ENCODE measurements at regions not wholly inside any gene's neighbourhood (a gene's known extent, or its start where the extent isn't known, plus 50 kb on each side); places are given as distances from the start of the nearest gene placed in this dataset.

GRCh38 chr6:4322846-4323309, 187.5 kb upstream of the ECI2 start:
- H3K27ac Mint-ChIP-seq = no peak overlapping the region

DNA sequence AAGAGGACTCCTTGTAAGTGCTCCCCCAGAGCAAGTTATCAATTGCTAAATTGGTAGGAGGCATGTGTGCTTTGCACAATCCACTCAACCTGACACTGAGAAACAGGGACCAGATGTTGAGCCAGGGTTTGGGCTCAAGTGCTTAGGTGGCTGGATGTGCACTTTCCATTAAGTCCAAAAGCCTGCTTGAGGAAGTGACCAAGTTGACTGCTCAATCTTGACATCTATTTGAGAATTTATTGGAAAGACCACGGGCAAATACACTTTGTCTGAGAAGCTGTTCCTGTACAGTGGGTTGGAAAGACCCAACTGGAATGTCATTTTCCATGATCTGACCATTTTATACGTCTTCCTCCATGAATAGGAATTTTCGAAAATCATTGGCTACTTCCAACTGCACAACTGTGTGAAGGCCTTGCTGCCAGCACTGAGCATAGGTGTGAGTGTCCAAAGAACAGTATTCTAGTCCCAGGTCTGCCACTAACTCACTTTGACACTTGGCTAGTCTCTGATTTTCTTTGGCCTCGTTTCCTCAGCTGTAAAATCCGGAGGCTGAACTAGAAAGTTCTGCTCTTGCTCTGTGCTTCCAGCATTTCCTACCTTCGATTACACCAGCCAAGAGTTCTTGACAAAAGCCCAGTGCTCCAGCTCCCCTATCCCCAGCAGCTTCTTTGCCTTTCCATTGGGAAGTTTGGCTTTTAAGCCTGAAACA, 186.9 kb upstream of the ECI2 start:
- Histone ChIP-seq H3F3A (replicated peaks; ENCODE audit: low read depth) (no peaks in the 10 kb centered on the region), H3K9me2 (ENCODE audit: insufficient read depth) (no peaks in the 10 kb centered on the region), H3K36me3 (ENCODE audit: insufficient read depth) (no peaks in the 10 kb centered on the region), H3K4me3 (no peak overlapping the region), H2AFZ (peak overlapping the region; percentile 14; the same call in 1 of the 2 replicates), H3K4me2 (no peak overlapping the region), H3K27ac (ENCODE audit: low read depth) (no peak overlapping the region), H3K79me2 (replicated peaks; ENCODE audit: insufficient read depth) (no peaks in the 10 kb centered on the region), H3K4me1 (ENCODE audit: insufficient read depth) (peaks cover 9% of the 10 kb centered on the region; the same call in 1 of the 2 replicates), H4K20me1 (replicated peaks; ENCODE audit: insufficient read depth) (no peaks in the 10 kb centered on the region), H3K27me3 (ENCODE audit: insufficient read depth) (no peaks in the 10 kb centered on the region)
- Mint-ChIP-seq H3K36me3 (ENCODE audit: low read depth) (no peaks in the 10 kb centered on the region), H3K4me1 (peaks cover 30% of the 10 kb centered on the region), H3K4me3 (no peak overlapping the region), H3K27ac (no peak overlapping the region), H3K27me3 (ENCODE audit: insufficient read depth, low read depth, poor library complexity) (no peaks in the 10 kb centered on the region), H3K9me3 (no peaks in the 10 kb centered on the region; the same call in 2 of the 3 replicates)
- no peak for DNase-seq (ENCODE audit: low spot score)
- ATAC-seq = no peak
- TF ChIP-seq JUNB (IDR thresholded peaks at IDR 0.05; ENCODE audit: unreplicated experiment) = no peak
- TF ChIP-seq ETS1 (IDR thresholded peaks at IDR 0.05) = no peak
- no peak for TF ChIP-seq ZNF114 (CRISPR knock-in tag; IDR thresholded peaks at IDR 0.05)
- TF ChIP-seq NANOG (IDR thresholded peaks at IDR 0.05; ENCODE audit: borderline replicate concordance) = no peak
- no peak for TF ChIP-seq POLR2AphosphoS5 (IDR thresholded peaks at IDR 0.05; ENCODE audit: low read depth)
- TF ChIP-seq EZH2 (IDR thresholded peaks at IDR 0.05; ENCODE audit: low read depth, unreplicated experiment) = no peak

More at GRCh38 chr6:4322846-4323309, 187.5 kb upstream of the ECI2 start:
- no peaks in the 10 kb centered on the region for H3K9me2 ChIP-seq (ENCODE audit: insufficient read depth)
- no peak overlapping the region for H3K27ac ChIP-seq (ENCODE audit: low read depth)
- no peak overlapping the region for H3K4me3 ChIP-seq
- Mint-ChIP-seq H3K27me3 (ENCODE audit: insufficient read depth, low read depth, poor library complexity) (no peaks in the 10 kb centered on the region), H3K36me3 (ENCODE audit: low read depth) (no peaks in the 10 kb centered on the region), H3K4me1 (peaks cover 30% of the 10 kb centered on the region), H3K4me3 (no peak overlapping the region), H3K9me3 (no peaks in the 10 kb centered on the region; the same call in 2 of the 3 replicates)
- H3K36me3 ChIP-seq (ENCODE audit: insufficient read depth) = no peaks in the 10 kb centered on the region
- H3K4me1 ChIP-seq (ENCODE audit: insufficient read depth) = peaks cover 9% of the 10 kb centered on the region; the same call in 1 of the 2 replicates
- no peak overlapping the region for H3K4me2 ChIP-seq
- DNase-seq (ENCODE audit: low spot score) (no peak), ATAC-seq (no peak)
- H4K20me1 ChIP-seq (replicated peaks; ENCODE audit: insufficient read depth) = no peaks in the 10 kb centered on the region
- peak overlapping the region; percentile 14; the same call in 1 of the 2 replicates for H2AFZ ChIP-seq
- no peak for TF ChIP-seq ZNF114 (CRISPR knock-in tag; IDR thresholded peaks at IDR 0.05)
- no peak for TF ChIP-seq POLR2AphosphoS5 (IDR thresholded peaks at IDR 0.05; ENCODE audit: low read depth)
- no peaks in the 10 kb centered on the region for H3K27me3 ChIP-seq (ENCODE audit: insufficient read depth)
- no peaks in the 10 kb centered on the region for H3K79me2 ChIP-seq (replicated peaks; ENCODE audit: insufficient read depth)
- H3F3A ChIP-seq (replicated peaks; ENCODE audit: low read depth) = no peaks in the 10 kb centered on the region

- Histone ChIP-seq H2AFZ (no peak overlapping the region), H3K4me2 (no peak overlapping the region), H3K27ac (ENCODE audit: low read depth) (no peak overlapping the region), H3K79me2 (replicated peaks; ENCODE audit: insufficient read depth) (no peaks in the 10 kb centered on the region), H3K27me3 (ENCODE audit: insufficient read depth) (no peaks in the 10 kb centered on the region), H3K36me3 (ENCODE audit: insufficient read depth) (no peaks in the 10 kb centered on the region), H4K20me1 (replicated peaks; ENCODE audit: insufficient read depth) (no peaks in the 10 kb centered on the region), H3K4me1 (ENCODE audit: insufficient read depth) (peaks cover 14% of the 10 kb centered on the region; the same call in 1 of the 2 replicates), H3K4me3 (no peak overlapping the region), H3K9me2 (ENCODE audit: insufficient read depth) (no peaks in the 10 kb centered on the region), H3F3A (replicated peaks; ENCODE audit: low read depth) (no peaks in the 10 kb centered on the region)
- Mint-ChIP-seq H3K9me3 (no peaks in the 10 kb centered on the region), H3K27ac (no peak overlapping the region), H3K27me3 (ENCODE audit: insufficient read depth, low read depth, poor library complexity) (no peaks in the 10 kb centered on the region), H3K36me3 (ENCODE audit: low read depth) (no peaks in the 10 kb centered on the region), H3K4me1 (peaks cover 30% of the 10 kb centered on the region), H3K4me3 (no peak overlapping the region)
- no peak for ATAC-seq
- DNase-seq (ENCODE audit: low spot score) = no peak
- TF ChIP-seq ZNF462 (CRISPR knock-in tag; IDR thresholded peaks at IDR 0.05) (no peak), POLR2AphosphoS5 (IDR thresholded peaks at IDR 0.05; ENCODE audit: low read depth) (no peak)
Measured at GRCh38 chr6:4320860-4321259, 185.5 kb upstream of the ECI2 start.

Data from GM23338 (cell line).